GM12872 (cell line): ENCODE measurements at regions not wholly inside any gene's neighbourhood (a gene's known extent, or its start where the extent isn't known, plus 50 kb on each side); places are given as distances from the start of the nearest gene placed in this dataset.

Experiments used
- CTCF ChIP-seq: IDR thresholded peaks from 3 replicates; pipeline ENCODE4 v1.5.1; 2011; ENCODE audit warnings: low read depth, mild to moderate bottlenecking, low read length, moderate library complexity; ENCODE audit not compliant: insufficient read depth

DNA sequence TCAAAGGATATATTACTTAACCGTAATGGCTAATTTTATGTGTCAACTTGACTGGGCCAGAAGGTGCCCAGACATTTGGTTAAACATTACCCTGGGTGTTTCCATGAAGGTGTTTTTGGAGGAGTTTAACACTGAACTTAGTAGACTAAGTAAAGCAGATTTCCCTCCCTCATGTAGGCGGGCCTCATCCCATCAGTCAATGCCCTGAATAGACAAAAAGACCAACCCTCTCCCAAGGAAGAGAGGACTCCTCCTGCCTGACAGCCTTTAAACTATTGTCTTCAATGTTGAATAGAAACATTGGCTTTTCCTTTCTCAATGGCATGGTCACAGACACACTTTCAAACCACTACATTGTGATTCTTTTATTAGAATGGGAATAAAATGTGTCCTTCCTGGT lies 121.9 kb downstream of the SETD4 start:
- TF ChIP-seq CTCF: no peak

- TF ChIP-seq CTCF: no peak
Measured at GRCh38 chr21:35933466-35933865, 126.9 kb downstream of the SETD4 start.

- TF ChIP-seq CTCF: no peak
Measured at GRCh38 chr21:35932232-35932911, 128.0 kb downstream of the SETD4 start.

- no peak for TF ChIP-seq CTCF
Measured at GRCh38 chr21:35929901-35930300, 130.4 kb downstream of the SETD4 start.

DNA sequence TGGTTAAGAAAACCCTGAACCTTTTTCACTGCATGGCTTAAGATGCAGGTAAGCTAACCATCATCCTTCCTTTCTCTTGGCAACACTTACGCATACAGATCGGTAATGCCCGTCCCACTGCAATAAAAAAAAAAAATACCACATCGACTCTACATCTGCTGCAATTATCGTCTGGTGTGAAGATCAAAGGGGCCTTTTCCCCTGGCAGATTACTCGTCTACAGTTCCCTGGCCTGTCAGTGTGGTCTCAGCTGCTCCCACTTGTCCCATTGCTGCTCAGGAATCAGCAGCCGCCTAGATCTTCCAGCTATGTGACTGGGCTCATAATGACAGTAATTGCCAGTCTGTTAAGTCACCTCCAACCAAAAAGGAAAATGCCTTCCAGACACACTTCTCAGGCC lies 133.1 kb downstream of the SETD4 start:
- TF ChIP-seq CTCF: no peak

- TF ChIP-seq CTCF: no peak
Measured at GRCh38 chr21:35926003-35926740, 134.2 kb downstream of the SETD4 start.

DNA sequence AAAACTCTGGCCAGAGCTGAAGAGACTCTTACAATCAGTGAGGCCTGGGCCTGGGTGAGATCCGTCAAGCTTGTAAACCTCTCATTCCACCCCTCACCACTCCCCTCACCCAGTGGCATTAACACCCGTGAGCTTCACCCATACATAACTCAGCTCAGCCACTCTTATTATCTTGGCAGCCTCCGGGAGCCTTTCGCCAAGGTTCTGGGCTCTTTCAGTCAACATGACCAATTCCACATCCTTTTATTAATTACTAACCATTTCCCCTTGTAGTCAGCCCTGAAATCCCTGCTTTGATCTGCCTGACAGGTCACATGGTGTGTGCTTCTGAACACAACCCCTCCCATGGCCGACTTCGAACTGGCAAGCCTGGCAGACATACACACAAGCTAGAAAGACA lies 134.8 kb downstream of the SETD4 start:
- TF ChIP-seq CTCF: no peak
